Keratinocyte (primary cell): ENCODE measurements at regions not wholly inside any gene's neighbourhood (a gene's known extent, or its start where the extent isn't known, plus 50 kb on each side); places are given as distances from the start of the nearest gene placed in this dataset.

Experiments used
- DNase-seq: peaks from one replicate; pipeline ENCODE4 v3.0.0-alpha.2; 2011; ENCODE audit warnings: low read depth, missing footprints, low spot score
- FAIRE-seq: peaks from 2 replicates; lab custom pipeline; 2011; peaks lifted over from hg19 to GRCh38; lab: Jason Lieb, UNC
- H2AFZ ChIP-seq: 2 replicates; pipeline ENCODE4 v1.6.0; 2012; ENCODE audit warnings: low read length, control low read depth, inconsistent platforms; ENCODE audit not compliant: control insufficient read depth
- H3K27ac ChIP-seq: 2 replicates; pipeline ENCODE4 v1.5.1; 2011; ENCODE audit warnings: low read length; ENCODE audit not compliant: control insufficient read depth, insufficient read depth
- H3K27me3 ChIP-seq: 3 replicates; pipeline ENCODE4 v1.6.0; 2011; ENCODE audit warnings: low read length; ENCODE audit not compliant: control insufficient read depth, insufficient read depth; ENCODE audit errors: extremely low read depth
- H3K36me3 ChIP-seq, 2 experiments: 2 replicates in 1 of 2; 3 replicates in 1 of 2; pipeline ENCODE4 v1.5.1; 2011; ENCODE audit warnings: low read length in 2 of 2, mild to moderate bottlenecking in 1 of 2; ENCODE audit not compliant: control insufficient read depth in 2 of 2, insufficient read depth in 2 of 2; ENCODE audit errors: extremely low read depth in 1 of 2
- H3K4me1 ChIP-seq: 3 replicates; pipeline ENCODE4 v1.5.1; 2011; ENCODE audit warnings: low read length; ENCODE audit not compliant: control insufficient read depth, insufficient read depth; ENCODE audit errors: extremely low read depth
- H3K4me2 ChIP-seq: 3 replicates; pipeline ENCODE4 v1.6.0; 2011; ENCODE audit warnings: low read depth, low read length; ENCODE audit not compliant: control insufficient read depth, insufficient read depth; ENCODE audit errors: extremely low read depth
- H3K4me3 ChIP-seq, 3 experiments: fragments of 200-600 bp in 1 of 3; sonication (generic) in 1 of 3; 2 replicates in 2 of 3; 3 replicates in 1 of 3; pipeline ENCODE4 v1.5.1; 2011 to 2016; ENCODE audit warnings: low read length in 3 of 3, mild to moderate bottlenecking in 3 of 3, control low read depth in 2 of 3, inconsistent platforms in 1 of 3, low read depth in 1 of 3, mixed read lengths in 1 of 3, mixed run types in 1 of 3, moderate library complexity in 1 of 3; ENCODE audit not compliant: control insufficient read depth in 2 of 3, insufficient read depth in 2 of 3; ENCODE audit errors: extremely low read depth in 1 of 3
- H3K79me2 ChIP-seq: 2 replicates; pipeline ENCODE4 v1.6.0; 2012; ENCODE audit warnings: low read length; ENCODE audit not compliant: control insufficient read depth, insufficient read depth
- H3K9ac ChIP-seq: 3 replicates; pipeline ENCODE4 v1.6.0; 2011; ENCODE audit warnings: low read length; ENCODE audit not compliant: control insufficient read depth, insufficient read depth; ENCODE audit errors: extremely low read depth
- H3K9me1 ChIP-seq: 3 replicates; pipeline ENCODE4 v1.6.0; 2011; ENCODE audit warnings: low read length; ENCODE audit not compliant: control insufficient read depth, insufficient read depth; ENCODE audit errors: extremely low read depth
- H3K9me3 ChIP-seq: 2 replicates; pipeline ENCODE4 v1.5.1; 2012; ENCODE audit warnings: low read depth, low read length; ENCODE audit not compliant: control insufficient read depth
- H4K20me1 ChIP-seq: 3 replicates; pipeline ENCODE4 v1.6.0; 2011; ENCODE audit warnings: low read length; ENCODE audit not compliant: control insufficient read depth, insufficient read depth; ENCODE audit errors: extremely low read depth
- CTCF ChIP-seq, 3 experiments: IDR thresholded peaks in 1 of 3; conservative IDR thresholded peaks in 1 of 3; optimal IDR thresholded peaks in 1 of 3; 2 replicates in 2 of 3; 3 replicates in 1 of 3; pipeline versions ENCODE3 to v1.5.1; 2011; ENCODE audit warnings: low read length in 3 of 3, mild to moderate bottlenecking in 3 of 3, moderate library complexity in 2 of 3, control low read depth in 1 of 3, inconsistent platforms in 1 of 3; ENCODE audit not compliant: insufficient read depth in 2 of 3; ENCODE audit errors: extremely low read depth in 1 of 3
- EZH2 ChIP-seq: IDR thresholded peaks from one replicate; pipeline ENCODE4 v1.6.1; 2012; ENCODE audit warnings: inconsistent platforms, mild to moderate bottlenecking, low read length, moderate library complexity
- dilution Hi-C: fragments of 300-500 bp; cut with MboI; formaldehyde crosslinking; loops from one replicate; pipeline ENCODE4 v1.7.0; 2020; ENCODE audit warnings: low sequenced_read_pairs; ENCODE audit not compliant: extremely low pct_ligation_motif_present

GRCh38 chr16:51543971-51544370, 392.9 kb upstream of the SALL1 start:
- no peak for TF ChIP-seq EZH2
- no peak for TF ChIP-seq CTCF (optimal IDR thresholded peaks at IDR 0.05 in 1 of 3, IDR thresholded peaks at IDR 0.05 in 1 of 3, conservative IDR thresholded peaks at IDR 0.05 in 1 of 3; ENCODE audit: extremely low read depth in 1 of 3, insufficient read depth in 2 of 3, low read length in 3 of 3)
- no peak overlapping the region for H3K9ac ChIP-seq
- no peaks in the 10 kb centered on the region for H4K20me1 ChIP-seq
- no peak overlapping the region for H2AFZ ChIP-seq
- H3K79me2 ChIP-seq: no peaks in the 10 kb centered on the region
- no peaks in the 10 kb centered on the region for H3K9me1 ChIP-seq
- no peak overlapping the region for H3K27ac ChIP-seq
- H3K4me1 ChIP-seq: peaks cover 19% of the 10 kb centered on the region
- dilution Hi-C loops: no loop called here
- H3K36me3 ChIP-seq: no peaks in the 10 kb centered on the region
- no peak overlapping the region for H3K4me3 ChIP-seq
- no peak for DNase-seq
- FAIRE-seq: no peak
- H3K9me3 ChIP-seq: no peaks in the 10 kb centered on the region
- no peak overlapping the region for H3K4me2 ChIP-seq
- H3K27me3 ChIP-seq: no peaks in the 10 kb centered on the region

GRCh38 chr16:51542981-51543815, 392.1 kb upstream of the SALL1 start:
- H3K79me2 ChIP-seq: no peaks in the 10 kb centered on the region
- no peak overlapping the region for H2AFZ ChIP-seq
- no peaks in the 10 kb centered on the region for H3K36me3 ChIP-seq
- FAIRE-seq (no peak), DNase-seq (no peak)
- no peak overlapping the region for H3K4me3 ChIP-seq
- no peak overlapping the region for H3K4me2 ChIP-seq
- H3K9me3 ChIP-seq: no peaks in the 10 kb centered on the region
- no peaks in the 10 kb centered on the region for H3K9me1 ChIP-seq
- H3K27ac ChIP-seq: no peak overlapping the region
- no peaks in the 10 kb centered on the region for H4K20me1 ChIP-seq
- TF ChIP-seq EZH2: no peak
- TF ChIP-seq CTCF (optimal IDR thresholded peaks at IDR 0.05 in 1 of 3, IDR thresholded peaks at IDR 0.05 in 1 of 3, conservative IDR thresholded peaks at IDR 0.05 in 1 of 3; ENCODE audit: extremely low read depth in 1 of 3, insufficient read depth in 2 of 3, low read length in 3 of 3): no peak
- dilution Hi-C loops: no loop called here
- H3K4me1 ChIP-seq: peaks cover 24% of the 10 kb centered on the region
- no peaks in the 10 kb centered on the region for H3K27me3 ChIP-seq
- H3K9ac ChIP-seq: no peak overlapping the region
